Neural progenitor cell (in vitro differentiated cells): ENCODE measurements at regions not wholly inside any gene's neighbourhood (a gene's known extent, or its start where the extent isn't known, plus 50 kb on each side); places are given as distances from the start of the nearest gene placed in this dataset.

Experiments used
- DNase-seq: peaks from one replicate; pipeline ENCODE4 v3.0.0-alpha.2; 2016; ENCODE audit warnings: low spot score
- H2AFZ ChIP-seq: fragments of 200-600 bp; sonication (generic); replicated peaks from 2 replicates; pipeline ENCODE4 v1.6.1; 2016; ENCODE audit warnings: antibody characterized with exemption
- H3F3A ChIP-seq: fragments of 200-600 bp; sonication (generic); 2 replicates; pipeline ENCODE4 v1.6.1; 2016; ENCODE audit warnings: antibody characterized with exemption, low read depth
- H3K27ac ChIP-seq: fragments of 200-600 bp; sonication (generic); 2 replicates; pipeline ENCODE4 v1.5.1; 2016; ENCODE audit warnings: mild to moderate bottlenecking
- H3K27me3 ChIP-seq: fragments of 200-600 bp; sonication (generic); 2 replicates; pipeline ENCODE4 v1.6.1; 2016; ENCODE audit warnings: mild to moderate bottlenecking, moderate library complexity
- H3K36me3 ChIP-seq: fragments of 200-600 bp; sonication (generic); 2 replicates; pipeline ENCODE4 v1.5.1; 2016
- H3K4me1 ChIP-seq: fragments of 200-600 bp; sonication (generic); 2 replicates; pipeline ENCODE4 v1.6.1; 2016; ENCODE audit warnings: mixed run types
- H3K4me2 ChIP-seq: fragments of 200-600 bp; sonication (generic); 2 replicates; pipeline ENCODE4 v1.6.1; 2016
- H3K4me3 ChIP-seq: fragments of 200-600 bp; sonication (generic); 2 replicates; pipeline ENCODE4 v1.5.1; 2016
- H3K79me2 ChIP-seq: fragments of 200-600 bp; sonication (generic); 2 replicates; pipeline ENCODE4 v1.6.1; 2016; ENCODE audit warnings: low read depth
- H3K9ac ChIP-seq: fragments of 200-600 bp; sonication (generic); 2 replicates; pipeline ENCODE4 v1.6.1; 2016
- H3K9me3 ChIP-seq: fragments of 200-600 bp; sonication (generic); 2 replicates; pipeline ENCODE4 v1.5.1; 2016; ENCODE audit warnings: low read depth
- H4K20me1 ChIP-seq: fragments of 200-600 bp; sonication (generic); 2 replicates; pipeline ENCODE4 v1.6.1; 2016; ENCODE audit warnings: low read depth
- H3K27ac Mint-ChIP-seq: 3 replicates; pipeline ENCODE4 v1.8.0; 2021; ENCODE audit warnings: mixed read lengths
- H3K27me3 Mint-ChIP-seq: 2 replicates; pipeline ENCODE4 v1.8.0; 2022; ENCODE audit warnings: low read depth, mild to moderate bottlenecking, inconsistent platforms, moderate library complexity, mixed read lengths; ENCODE audit not compliant: insufficient read depth
- H3K36me3 Mint-ChIP-seq: 3 replicates; pipeline ENCODE4 v1.8.0; 2021; ENCODE audit warnings: mixed read lengths
- H3K4me1 Mint-ChIP-seq: 3 replicates; pipeline ENCODE4 v1.8.0; 2021; ENCODE audit warnings: mixed read lengths
- H3K4me3 Mint-ChIP-seq: 3 replicates; pipeline ENCODE4 v1.8.0; 2021; ENCODE audit warnings: mild to moderate bottlenecking, moderate library complexity, mixed read lengths
- H3K9me3 Mint-ChIP-seq: 3 replicates; pipeline ENCODE4 v1.8.0; 2020; ENCODE audit warnings: mixed read lengths
- EZH2 ChIP-seq: fragments of 200-600 bp; sonication (generic); IDR thresholded peaks from 2 replicates; pipeline ENCODE4 v1.6.1; 2017; ENCODE audit warnings: antibody characterized with exemption, mild to moderate bottlenecking, moderate library complexity
- EZH2phosphoT487 ChIP-seq: fragments of 200-600 bp; sonication (generic); IDR thresholded peaks from 2 replicates; pipeline ENCODE4 v1.6.1; 2017; ENCODE audit warnings: antibody characterized with exemption
- TF ChIP-seq, protein P1 (sequence below): fragments of 200-600 bp; sonication (generic); IDR thresholded peaks from 2 replicates; pipeline ENCODE4 v1.5.1; 2017; ENCODE audit warnings: antibody characterized with exemption, mild to moderate bottlenecking

DNA sequence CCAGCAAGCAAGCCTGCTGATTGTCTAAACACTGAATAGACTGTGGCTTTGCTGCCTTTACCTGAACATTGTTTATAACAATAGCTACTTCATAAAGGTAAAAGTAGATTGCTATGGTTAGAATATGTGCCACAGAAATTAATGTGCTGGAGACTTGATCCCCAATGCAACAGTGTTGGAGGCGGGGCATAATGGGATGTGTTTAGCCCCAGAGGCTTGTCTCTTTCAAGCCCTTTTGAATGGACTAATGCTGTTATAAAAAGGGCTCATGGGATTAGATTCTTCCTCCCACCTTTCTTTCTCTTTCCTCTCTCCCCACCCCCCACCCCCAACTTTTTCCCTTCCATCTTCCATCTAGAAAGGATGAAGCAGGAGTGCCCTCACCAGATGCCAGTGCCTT lies 80.2 kb upstream of the PPP2R5A start:
- Mint-ChIP-seq H3K4me1 (peaks cover 2% of the 10 kb centered on the region), H3K27me3 (peaks cover 2% of the 10 kb centered on the region), H3K36me3 (no peaks in the 10 kb centered on the region), H3K27ac (no peak overlapping the region), H3K9me3 (no peaks in the 10 kb centered on the region), H3K4me3 (no peak overlapping the region)
- no peak overlapping the region for H3K27ac ChIP-seq
- H3K4me1 ChIP-seq, result peaks cover 9% of the 10 kb centered on the region
- no peaks in the 10 kb centered on the region for H3K79me2 ChIP-seq
- TF ChIP-seq EZH2, result no peak
- TF ChIP-seq, protein P1, sequence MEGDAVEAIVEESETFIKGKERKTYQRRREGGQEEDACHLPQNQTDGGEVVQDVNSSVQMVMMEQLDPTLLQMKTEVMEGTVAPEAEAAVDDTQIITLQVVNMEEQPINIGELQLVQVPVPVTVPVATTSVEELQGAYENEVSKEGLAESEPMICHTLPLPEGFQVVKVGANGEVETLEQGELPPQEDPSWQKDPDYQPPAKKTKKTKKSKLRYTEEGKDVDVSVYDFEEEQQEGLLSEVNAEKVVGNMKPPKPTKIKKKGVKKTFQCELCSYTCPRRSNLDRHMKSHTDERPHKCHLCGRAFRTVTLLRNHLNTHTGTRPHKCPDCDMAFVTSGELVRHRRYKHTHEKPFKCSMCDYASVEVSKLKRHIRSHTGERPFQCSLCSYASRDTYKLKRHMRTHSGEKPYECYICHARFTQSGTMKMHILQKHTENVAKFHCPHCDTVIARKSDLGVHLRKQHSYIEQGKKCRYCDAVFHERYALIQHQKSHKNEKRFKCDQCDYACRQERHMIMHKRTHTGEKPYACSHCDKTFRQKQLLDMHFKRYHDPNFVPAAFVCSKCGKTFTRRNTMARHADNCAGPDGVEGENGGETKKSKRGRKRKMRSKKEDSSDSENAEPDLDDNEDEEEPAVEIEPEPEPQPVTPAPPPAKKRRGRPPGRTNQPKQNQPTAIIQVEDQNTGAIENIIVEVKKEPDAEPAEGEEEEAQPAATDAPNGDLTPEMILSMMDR, result no peak
- no peak for TF ChIP-seq EZH2phosphoT487
- peaks cover 8% of the 10 kb centered on the region for H3F3A ChIP-seq
- no peak overlapping the region for H2AFZ ChIP-seq
- no peak overlapping the region for H3K9ac ChIP-seq
- H3K4me2 ChIP-seq, result peak overlapping the region; percentile 27
- no peaks in the 10 kb centered on the region for H3K36me3 ChIP-seq
- H3K9me3 ChIP-seq, result no peaks in the 10 kb centered on the region
- H3K4me3 ChIP-seq, result no peak overlapping the region
- H4K20me1 ChIP-seq, result no peaks in the 10 kb centered on the region
- H3K27me3 ChIP-seq, result no peaks in the 10 kb centered on the region
- peak; percentile 50 for DNase-seq

DNA sequence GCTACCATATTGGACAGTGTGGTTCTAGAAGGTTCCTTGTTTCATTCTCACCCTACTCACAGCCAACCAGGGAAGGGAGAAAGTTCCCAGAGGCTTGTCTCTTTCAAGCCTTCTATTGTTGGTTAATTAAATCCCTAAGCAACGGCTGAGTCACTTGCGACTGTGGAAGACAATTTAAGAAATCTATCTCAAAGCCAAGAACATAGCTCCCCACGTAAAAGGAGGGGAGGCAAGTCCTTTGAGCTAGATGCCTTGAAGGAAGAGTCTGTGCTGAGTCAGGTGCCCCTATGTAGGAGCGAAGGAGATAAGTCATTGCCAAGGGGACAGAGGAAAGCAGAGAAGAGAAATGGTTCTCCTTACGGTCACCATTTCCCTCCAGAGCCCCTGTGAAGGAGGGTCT lies 79.4 kb upstream of the PPP2R5A start:
- no peak overlapping the region for H3K27ac ChIP-seq
- H3K4me1 Mint-ChIP-seq, result peaks cover 2% of the 10 kb centered on the region
- H3K4me2 ChIP-seq, result no peak overlapping the region
- no peaks in the 10 kb centered on the region for H3K36me3 ChIP-seq
- no peak overlapping the region for H3K4me3 ChIP-seq
- no peak for DNase-seq
- peaks cover 8% of the 10 kb centered on the region for H3F3A ChIP-seq
- peaks cover 9% of the 10 kb centered on the region for H3K4me1 ChIP-seq
- H2AFZ ChIP-seq, result no peak overlapping the region
- H3K4me3 Mint-ChIP-seq, result no peak overlapping the region
- no peak overlapping the region for H3K9ac ChIP-seq
- H4K20me1 ChIP-seq, result no peaks in the 10 kb centered on the region
- TF ChIP-seq EZH2phosphoT487, result no peak
- no peak for TF ChIP-seq EZH2
- TF ChIP-seq, protein P1, result no peak
- no peaks in the 10 kb centered on the region for H3K9me3 ChIP-seq
- no peaks in the 10 kb centered on the region for H3K9me3 Mint-ChIP-seq
- peaks cover 2% of the 10 kb centered on the region for H3K27me3 Mint-ChIP-seq
- no peaks in the 10 kb centered on the region for H3K79me2 ChIP-seq
- H3K36me3 Mint-ChIP-seq, result no peaks in the 10 kb centered on the region
- H3K27ac Mint-ChIP-seq, result no peak overlapping the region
- H3K27me3 ChIP-seq, result no peaks in the 10 kb centered on the region

DNA sequence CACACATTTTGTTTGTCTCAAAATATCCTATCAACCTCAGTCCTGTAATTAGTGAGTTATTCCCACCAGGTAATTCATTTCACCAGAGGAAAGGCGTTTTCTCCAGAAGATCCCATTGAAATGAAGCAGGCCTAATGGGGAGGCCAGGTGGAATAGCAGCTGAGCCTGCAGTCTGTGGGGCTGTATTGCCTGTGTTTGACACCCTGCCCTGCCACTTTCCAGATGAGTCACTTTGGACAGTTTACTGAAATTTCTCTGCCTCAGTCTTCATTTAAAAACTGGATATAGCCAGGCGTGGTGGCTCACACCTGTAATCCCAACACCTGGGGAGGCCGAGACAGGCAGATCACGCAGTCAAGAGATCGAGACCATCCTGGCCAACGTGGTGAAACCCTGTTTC lies 78.1 kb upstream of the PPP2R5A start:
- H3K4me1 ChIP-seq, result peaks cover 9% of the 10 kb centered on the region
- H2AFZ ChIP-seq, result no peak overlapping the region
- no peak overlapping the region for H3K4me3 Mint-ChIP-seq
- no peak overlapping the region for H3K27ac ChIP-seq
- H3K4me2 ChIP-seq, result no peak overlapping the region
- H3K9me3 ChIP-seq, result no peaks in the 10 kb centered on the region
- no peak overlapping the region for H3K9ac ChIP-seq
- TF ChIP-seq EZH2phosphoT487, result no peak
- TF ChIP-seq, protein P1, result no peak
- TF ChIP-seq EZH2, result no peak
- H3K27ac Mint-ChIP-seq, result no peak overlapping the region
- H3K4me3 ChIP-seq, result no peak overlapping the region
- H3K36me3 Mint-ChIP-seq, result no peaks in the 10 kb centered on the region
- DNase-seq, result no peak
- H3K4me1 Mint-ChIP-seq, result peaks cover 5% of the 10 kb centered on the region
- H3F3A ChIP-seq, result peaks cover 8% of the 10 kb centered on the region
- no peaks in the 10 kb centered on the region for H3K27me3 ChIP-seq
- H3K9me3 Mint-ChIP-seq, result no peaks in the 10 kb centered on the region
- no peaks in the 10 kb centered on the region for H3K36me3 ChIP-seq
- no peaks in the 10 kb centered on the region for H3K79me2 ChIP-seq
- H4K20me1 ChIP-seq, result no peaks in the 10 kb centered on the region
- H3K27me3 Mint-ChIP-seq, result peaks cover 2% of the 10 kb centered on the region
